Neural cell (in vitro differentiated cells): ENCODE measurements at regions not wholly inside any gene's neighbourhood (a gene's known extent, or its start where the extent isn't known, plus 50 kb on each side); places are given as distances from the start of the nearest gene placed in this dataset.

Source experiments
- CTCF ChIP-seq: fragments of 450-650 bp; IDR thresholded peaks from 2 replicates; pipeline ENCODE4 v1.5.1; 2014; ENCODE audit warnings: antibody characterized with exemption, mild to moderate bottlenecking, moderate library complexity; ENCODE audit not compliant: poor library complexity, severe bottlenecking
- EP300 ChIP-seq: fragments of 450-650 bp; conservative IDR thresholded peaks from 2 replicates; pipeline ENCODE4 v1.6.1; 2014; ENCODE audit warnings: antibody characterized with exemption, mild to moderate bottlenecking, moderate library complexity; ENCODE audit not compliant: poor library complexity, severe bottlenecking
- EZH2 ChIP-seq: fragments of 200-600, 300-800 bp; shearing (Covaris generic), sonication (generic); IDR thresholded peaks from 2 replicates; pipeline ENCODE4 v1.6.1; 2014; ENCODE audit warnings: antibody characterized with exemption, low read length, borderline replicate concordance, mild to moderate bottlenecking; ENCODE audit not compliant: insufficient read depth, poor library complexity, severe bottlenecking
- MXI1 ChIP-seq: fragments of 450-650 bp; conservative IDR thresholded peaks from 2 replicates; pipeline ENCODE4 v1.6.1; 2014; ENCODE audit warnings: antibody characterized with exemption, mild to moderate bottlenecking; ENCODE audit not compliant: poor library complexity, severe bottlenecking
- POLR2AphosphoS5 ChIP-seq: IDR thresholded peaks from 2 replicates; pipeline ENCODE4 v1.6.1; 2012
- RAD21 ChIP-seq: fragments of 450-650 bp; conservative IDR thresholded peaks from 2 replicates; pipeline ENCODE4 v1.6.1; 2014; ENCODE audit warnings: antibody characterized with exemption, mild to moderate bottlenecking, moderate library complexity
- REST ChIP-seq: IDR thresholded peaks from 2 replicates; pipeline ENCODE4 v1.6.1; 2012; ENCODE audit warnings: borderline replicate concordance
- SMC3 ChIP-seq: fragments of 450-650 bp; conservative IDR thresholded peaks from 2 replicates; pipeline ENCODE4 v1.6.1; 2014; ENCODE audit warnings: antibody characterized with exemption, mild to moderate bottlenecking, moderate library complexity; ENCODE audit not compliant: poor library complexity
- TAF1 ChIP-seq: IDR thresholded peaks from 2 replicates; pipeline ENCODE4 v1.6.1; 2012; ENCODE audit warnings: low read depth

GRCh38 chr11:28837599-28837998 is 729.4 kb downstream of the METTL15 start:
- TF ChIP-seq CTCF = no peak
- TF ChIP-seq RAD21 = no peak
- no peak for TF ChIP-seq REST
- TF ChIP-seq TAF1 = no peak
- TF ChIP-seq POLR2AphosphoS5 = no peak
- no peak for TF ChIP-seq EZH2
- TF ChIP-seq MXI1 = no peak
- TF ChIP-seq EP300 = no peak
- no peak for TF ChIP-seq SMC3
